ENCODE measurements at regions not wholly inside any gene's neighbourhood (a gene's known extent, or its start where the extent isn't known, plus 50 kb on each side); places are given as distances from the start of the nearest gene placed in this dataset.
"Not testable (repeated sequence)": the region's sequence is repeated elsewhere in the genome, so short reads cannot be mapped to it uniquely, and the experiment has no call there.

- no peak for DNase-seq (ENCODE audit: low read depth)
Measured at GRCh38 chr2:8118940-8119781, 562.7 kb upstream of the ID2 start.

- no peak for DNase-seq (ENCODE audit: low read depth)
Measured at GRCh38 chr2:8119782-8120505, 561.9 kb upstream of the ID2 start.

DNA sequence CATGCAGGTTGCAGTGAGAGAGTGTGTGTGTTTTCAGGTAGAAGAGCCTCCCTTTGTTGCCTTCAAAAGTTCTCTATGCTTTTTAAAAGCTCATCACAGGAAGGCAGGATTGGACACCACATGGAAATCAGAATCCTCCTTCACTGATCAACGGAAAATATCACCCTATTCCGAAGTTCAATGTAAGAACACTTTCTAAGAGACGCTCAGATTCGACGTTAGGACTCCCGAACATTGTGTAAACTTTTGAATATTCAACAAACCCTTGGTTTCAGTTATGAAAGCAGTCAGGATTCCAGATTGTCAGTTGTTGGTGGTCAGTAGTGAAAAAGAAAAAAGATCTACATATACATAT is 561.4 kb upstream of the ID2 start:
- DNase-seq (ENCODE audit: low read depth) = no peak

DNA sequence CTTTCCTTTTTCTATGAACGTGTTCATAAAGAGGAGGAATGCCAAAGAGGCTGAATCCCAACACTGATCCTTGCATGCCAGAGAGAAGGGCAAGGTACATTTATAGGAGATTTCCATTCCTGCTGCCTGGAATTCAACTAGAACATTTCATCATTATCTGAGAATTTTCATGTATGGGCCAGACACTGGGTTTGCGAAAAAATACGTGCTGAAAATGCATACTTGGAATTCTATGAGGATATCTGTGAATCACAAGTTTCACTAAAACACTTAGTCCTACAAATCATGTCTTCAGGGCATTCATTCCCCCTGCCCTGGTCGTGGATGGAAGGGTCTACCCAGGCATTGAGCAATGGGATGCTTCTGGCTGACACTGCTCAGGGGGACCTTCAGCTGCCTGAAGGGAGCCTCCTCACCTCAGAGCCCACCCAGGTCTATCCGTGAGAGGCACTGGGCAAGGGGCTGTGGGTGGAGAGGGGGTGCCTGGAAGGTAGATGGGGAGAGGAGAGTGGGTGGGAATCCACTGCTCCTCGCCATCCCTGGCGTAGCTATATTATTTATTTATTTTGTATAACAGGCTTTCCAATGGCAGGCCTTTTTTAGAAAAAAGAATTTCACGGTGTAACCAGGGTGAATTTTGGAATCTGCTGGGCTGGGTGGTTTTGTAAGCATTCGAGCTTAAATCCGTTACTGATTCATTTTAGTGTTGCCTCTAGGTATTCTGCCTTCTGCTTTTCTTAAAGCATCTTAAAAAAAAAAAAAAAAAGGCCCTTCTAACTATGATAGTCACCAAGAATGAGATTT is 560.6 kb upstream of the ID2 start:
- no peak for DNase-seq (ENCODE audit: low read depth)

GRCh38 chr2:8121826-8122513 is 559.9 kb upstream of the ID2 start:
- no peak for DNase-seq (ENCODE audit: low read depth)

GRCh38 chr2:8122520-8122919 is 559.3 kb upstream of the ID2 start:
- DNase-seq (ENCODE audit: low read depth) = no peak

DNA sequence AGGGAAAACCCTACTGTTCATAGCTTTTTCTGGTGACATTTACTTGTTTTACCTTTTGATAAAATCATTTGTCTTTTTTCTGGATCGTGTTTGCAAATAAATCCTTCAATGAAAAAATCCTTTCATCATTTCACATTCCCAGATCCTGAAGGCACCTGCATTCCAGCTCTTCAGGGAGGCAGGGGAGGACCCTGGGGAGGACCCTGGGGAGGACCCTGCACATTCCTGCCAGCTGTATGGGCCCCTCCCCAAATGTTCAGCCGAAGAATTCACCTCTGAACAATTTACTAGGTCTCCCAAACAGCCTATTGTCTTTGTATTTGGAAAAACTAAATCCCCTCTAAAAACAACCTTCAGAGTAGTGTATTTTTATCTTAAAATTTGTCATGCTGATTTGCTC is 558.4 kb upstream of the ID2 start:
- DNase-seq (ENCODE audit: low read depth) = no peak

DNA sequence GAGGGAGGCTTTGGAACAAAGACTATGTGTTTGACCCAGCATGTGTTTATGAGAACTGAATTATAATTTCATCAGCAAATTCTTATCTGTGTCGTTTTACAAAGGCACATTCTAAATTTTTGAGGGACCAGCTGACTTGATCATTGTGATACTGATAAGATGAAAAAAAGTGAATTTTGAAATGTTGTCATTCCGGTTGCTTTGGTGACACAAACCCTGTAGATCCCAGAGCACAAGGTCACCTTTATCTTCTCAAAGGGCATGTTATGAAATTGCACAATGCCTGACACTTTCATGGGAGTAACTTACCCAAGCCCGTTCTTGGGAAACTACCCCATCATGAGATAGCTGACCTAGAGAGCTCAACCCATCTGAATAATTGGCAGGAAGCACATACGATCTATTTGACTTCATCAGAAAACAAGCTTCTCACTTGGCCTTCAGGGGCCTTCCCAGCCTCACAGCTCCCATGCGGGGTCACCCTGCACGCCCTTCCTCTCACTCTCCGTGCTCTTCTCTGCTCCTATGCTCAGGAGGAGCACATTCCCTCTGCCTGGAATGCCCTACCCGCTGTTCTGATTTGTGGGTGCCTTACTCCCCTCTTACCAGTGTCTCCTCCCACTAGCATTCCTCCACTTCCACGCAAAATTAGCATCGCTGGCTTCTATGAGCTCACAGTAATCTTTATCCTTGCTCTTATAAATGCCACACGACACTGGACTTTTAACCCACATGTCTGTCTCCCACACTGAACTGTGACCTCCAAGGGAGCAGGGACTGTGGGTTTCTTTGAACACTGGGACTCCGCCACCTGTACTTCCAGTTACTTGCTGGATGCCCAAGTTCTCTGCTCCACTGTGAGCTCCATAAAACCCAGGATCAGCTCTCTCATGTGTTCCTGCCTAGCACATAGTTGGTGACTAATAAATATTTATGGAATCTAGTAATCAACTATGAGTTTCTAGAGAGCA is 555.8 kb upstream of the ID2 start:
- DNase-seq (ENCODE audit: low read depth) = no peak

- DNase-seq (ENCODE audit: low read depth) = no peak
Measured at GRCh38 chr2:8126783-8127182, 555.1 kb upstream of the ID2 start.

DNA sequence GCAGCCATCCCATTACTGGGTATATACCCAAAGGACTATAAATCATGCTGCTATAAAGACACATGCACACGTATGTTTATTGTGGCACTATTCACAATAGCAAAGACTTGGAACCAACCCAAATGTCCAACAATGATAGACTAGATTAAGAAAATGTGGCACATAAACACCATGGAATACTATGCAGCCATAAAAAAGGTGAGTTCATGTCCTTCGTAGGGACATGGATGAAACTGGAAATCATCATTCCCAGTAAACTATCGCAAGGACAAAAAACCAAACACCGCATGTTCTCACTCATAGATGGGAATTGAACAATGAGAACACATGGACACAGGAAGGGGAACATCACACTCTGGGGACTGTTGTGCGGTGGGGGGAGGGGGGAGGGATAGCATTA is 550.4 kb upstream of the ID2 start:
- DNase-seq (ENCODE audit: low read depth) = not testable (repeated sequence)

- no peak for DNase-seq (ENCODE audit: low read depth)
Measured at GRCh38 chr2:8132351-8132831, 549.5 kb upstream of the ID2 start.

DNA sequence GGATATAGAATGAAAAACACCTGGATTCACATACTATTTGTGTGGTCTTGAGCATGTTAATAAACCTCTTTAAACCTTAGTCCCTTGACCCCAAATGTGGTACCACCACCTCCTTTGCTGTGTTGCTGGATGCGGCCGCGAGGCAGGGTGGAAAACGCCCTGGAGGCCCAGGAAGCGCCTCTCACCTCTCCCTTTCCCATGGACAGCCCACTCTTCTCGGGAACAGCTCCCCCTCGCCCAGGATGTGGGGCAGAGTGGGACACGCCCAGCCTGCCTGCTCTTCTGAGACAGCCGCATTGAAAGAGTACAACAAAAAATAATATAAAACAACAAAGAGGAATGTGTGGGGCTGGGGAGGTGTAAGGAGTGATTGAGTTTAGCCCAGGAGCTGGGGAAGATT is 549.0 kb upstream of the ID2 start:
- DNase-seq (ENCODE audit: low read depth) = no peak

- no peak for DNase-seq (ENCODE audit: low read depth)
Measured at GRCh38 chr2:8133363-8133762, 548.5 kb upstream of the ID2 start.

DNA sequence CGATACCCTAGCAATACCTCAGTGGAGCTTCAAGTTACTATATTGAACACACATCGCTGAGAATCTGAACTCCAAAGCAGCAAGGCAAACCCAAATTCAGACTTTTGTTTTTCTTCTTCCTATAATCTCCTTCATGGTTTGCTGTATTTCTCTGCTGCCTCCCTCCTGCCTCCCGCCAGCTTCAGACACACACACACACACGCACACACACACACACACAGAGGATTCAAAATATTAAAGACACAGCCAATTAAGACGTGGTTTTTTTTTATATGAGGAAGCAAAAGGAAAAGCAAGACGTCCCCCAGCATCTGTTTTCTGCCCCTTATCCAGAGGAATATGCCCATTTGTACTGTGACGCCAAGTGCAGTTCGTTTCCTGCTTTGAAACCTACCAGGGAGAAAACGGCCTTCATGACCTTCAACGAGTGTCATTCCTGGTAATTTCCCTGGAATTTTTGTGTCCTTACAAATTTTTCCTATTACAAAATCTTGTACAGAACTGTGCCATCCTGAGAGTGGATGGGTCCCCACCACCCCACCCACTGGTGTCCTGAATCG is 547.9 kb upstream of the ID2 start:
- no peak for DNase-seq (ENCODE audit: low read depth)

GRCh38 chr2:8134473-8134932 is 547.4 kb upstream of the ID2 start:
- DNase-seq (ENCODE audit: low read depth) = no peak

GRCh38 chr2:8134985-8135682 is 546.7 kb upstream of the ID2 start:
- DNase-seq (ENCODE audit: low read depth) = no peak

GRCh38 chr2:8137801-8138200 is 544.1 kb upstream of the ID2 start:
- DNase-seq (ENCODE audit: low read depth) = no peak

GRCh38 chr2:8138525-8138922 is 543.3 kb upstream of the ID2 start:
- DNase-seq (ENCODE audit: low read depth) = no peak

- no peak for DNase-seq (ENCODE audit: low read depth)
Measured at GRCh38 chr2:8138923-8139667, 542.8 kb upstream of the ID2 start.

Data from stimulated activated CD8-positive, alpha-beta memory T cell treated with anti-CD3 and anti-CD28 coated beads, Interleukin-7, amount 100 ng/mL, for 24 hours (primary cell).